Mesothelial cell of epicardium (in vitro differentiated cells): ENCODE measurements at regions not wholly inside any gene's neighbourhood (a gene's known extent, or its start where the extent isn't known, plus 50 kb on each side); places are given as distances from the start of the nearest gene placed in this dataset.

Source experiments
- DNase-seq, 2 experiments: peaks; one replicate each; pipeline ENCODE4 v3.0.0; 2021; ENCODE audit warnings: low spot score in 2 of 2; ENCODE audit not compliant: unreplicated experiment in 2 of 2
- H3K27ac Mint-ChIP-seq: 2 replicates; pipeline ENCODE4 v1.8.0; 2021; ENCODE audit warnings: mixed read lengths
- H3K27me3 Mint-ChIP-seq: 2 replicates; pipeline ENCODE4 v1.8.0; 2021; ENCODE audit warnings: low read depth, mixed read lengths
- H3K36me3 Mint-ChIP-seq: 2 replicates; pipeline ENCODE4 v1.8.0; 2021; ENCODE audit warnings: mixed read lengths
- H3K4me1 Mint-ChIP-seq: 2 replicates; pipeline ENCODE4 v1.8.0; 2021; ENCODE audit warnings: mixed read lengths
- H3K4me3 Mint-ChIP-seq: 2 replicates; pipeline ENCODE4 v1.8.0; 2021; ENCODE audit warnings: mild to moderate bottlenecking, moderate library complexity, mixed read lengths
- H3K9me3 Mint-ChIP-seq: 2 replicates; pipeline ENCODE4 v1.8.0; 2021; ENCODE audit warnings: mixed read lengths
- CTCF ChIP-seq: fragments of 200-600 bp; sonication (generic); IDR thresholded peaks from one replicate; pipeline ENCODE4 v1.5.0; 2021; ENCODE audit warnings: antibody characterized with exemption; ENCODE audit not compliant: unreplicated experiment

- Mint-ChIP-seq H3K36me3 (peaks cover 6% of the 10 kb centered on the region), H3K27ac (no peak overlapping the region), H3K4me3 (no peak overlapping the region), H3K27me3 (no peaks in the 10 kb centered on the region), H3K9me3 (peaks cover 31% of the 10 kb centered on the region), H3K4me1 (no peaks in the 10 kb centered on the region)
- TF ChIP-seq CTCF: no peak
- DNase-seq: no peak
Observed at GRCh38 chr2:140033638-140034037, 1253.4 kb upstream of the NXPH2 start.

- DNase-seq: no peak
- no peak for TF ChIP-seq CTCF
- H3K4me3 Mint-ChIP-seq: no peak overlapping the region
- H3K4me1 Mint-ChIP-seq: no peaks in the 10 kb centered on the region
- H3K36me3 Mint-ChIP-seq: no peaks in the 10 kb centered on the region
- no peaks in the 10 kb centered on the region for H3K27me3 Mint-ChIP-seq
- peaks cover 3% of the 10 kb centered on the region for H3K9me3 Mint-ChIP-seq
- H3K27ac Mint-ChIP-seq: no peak overlapping the region
Observed at GRCh38 chr2:140027966-140028365, 1247.8 kb upstream of the NXPH2 start.

- Mint-ChIP-seq H3K27me3 (no peaks in the 10 kb centered on the region), H3K4me3 (no peak overlapping the region)
Observed at GRCh38 chr2:140027320-140027719, 1247.1 kb upstream of the NXPH2 start.

GRCh38 chr2:140023291-140023690 is 1243.1 kb upstream of the NXPH2 start:
- Mint-ChIP-seq H3K4me3 (no peak overlapping the region), H3K36me3 (no peaks in the 10 kb centered on the region), H3K9me3 (no peaks in the 10 kb centered on the region), H3K4me1 (no peaks in the 10 kb centered on the region), H3K27me3 (no peaks in the 10 kb centered on the region), H3K27ac (no peak overlapping the region)
- DNase-seq: no peak
- no peak for TF ChIP-seq CTCF

More at GRCh38 chr2:140027320-140027719, 1247.1 kb upstream of the NXPH2 start:
- Mint-ChIP-seq H3K27ac (no peak overlapping the region), H3K9me3 (peaks cover 3% of the 10 kb centered on the region), H3K36me3 (no peaks in the 10 kb centered on the region), H3K4me1 (no peaks in the 10 kb centered on the region)
- no peak for DNase-seq
- no peak for TF ChIP-seq CTCF

- H3K4me1 Mint-ChIP-seq: peaks cover 15% of the 10 kb centered on the region
- DNase-seq: no peak
- TF ChIP-seq CTCF: no peak
- no peak overlapping the region for H3K4me3 Mint-ChIP-seq
- H3K27me3 Mint-ChIP-seq: no peaks in the 10 kb centered on the region
- H3K27ac Mint-ChIP-seq: no peak overlapping the region
- no peaks in the 10 kb centered on the region for H3K36me3 Mint-ChIP-seq
- no peaks in the 10 kb centered on the region for H3K9me3 Mint-ChIP-seq
Observed at GRCh38 chr2:140018541-140018940, 1238.4 kb upstream of the NXPH2 start.

- no peaks in the 10 kb centered on the region for H3K27me3 Mint-ChIP-seq
Observed at GRCh38 chr2:140014204-140014546, 1234.0 kb upstream of the NXPH2 start.

More at GRCh38 chr2:140014204-140014546, 1234.0 kb upstream of the NXPH2 start:
- DNase-seq: no peak
- no peaks in the 10 kb centered on the region for H3K9me3 Mint-ChIP-seq
- no peaks in the 10 kb centered on the region for H3K36me3 Mint-ChIP-seq
- H3K4me1 Mint-ChIP-seq: peaks cover 17% of the 10 kb centered on the region
- TF ChIP-seq CTCF: no peak
- no peak overlapping the region for H3K4me3 Mint-ChIP-seq
- H3K27ac Mint-ChIP-seq: no peak overlapping the region
